GM18870 (cell line): ENCODE measurements at regions not wholly inside any gene's neighbourhood (a gene's known extent, or its start where the extent isn't known, plus 50 kb on each side); places are given as distances from the start of the nearest gene placed in this dataset.

Experiments
- ATAC-seq: cut with Tn5 transposase; IDR thresholded peaks from one replicate; pipeline ENCODE4 v1.9.1; 2021; ENCODE audit warnings: moderate library complexity; ENCODE audit not compliant: unreplicated experiment

DNA sequence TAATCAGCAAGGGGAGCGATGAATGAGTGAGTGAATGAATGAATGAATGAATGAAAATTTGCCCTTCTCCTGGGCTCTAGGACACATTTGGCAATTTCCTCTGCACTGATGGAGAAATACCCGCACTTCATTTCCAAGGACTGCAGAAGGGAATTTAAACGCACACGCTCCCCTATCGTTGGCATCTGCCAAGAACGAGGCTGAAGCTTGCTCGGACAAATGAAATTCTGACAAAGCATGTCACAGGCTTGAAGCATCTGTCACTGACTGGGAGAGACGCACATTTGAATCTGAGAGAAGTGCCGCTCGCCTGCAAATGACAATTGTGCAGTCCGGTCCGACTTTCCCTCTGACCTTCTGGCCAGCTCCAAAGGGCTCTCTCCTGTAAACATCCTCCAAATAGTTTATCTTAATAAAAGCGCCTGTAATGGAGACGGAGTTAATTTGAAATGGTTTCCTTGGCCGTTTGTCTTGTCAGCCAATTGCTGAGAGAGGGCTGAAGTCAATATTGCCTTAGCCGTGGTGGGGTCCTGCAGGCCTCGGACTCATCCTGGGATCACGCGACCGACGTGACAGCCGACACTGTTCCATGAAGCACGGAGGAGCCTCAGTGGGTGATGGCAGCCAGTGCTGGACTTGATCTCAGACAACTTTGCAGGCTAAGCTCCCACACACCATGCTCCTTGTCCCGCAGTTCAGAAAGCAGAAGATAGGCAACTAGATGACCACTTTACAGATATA is 260.7 kb downstream of the MN1 start:
- no peak for ATAC-seq

DNA sequence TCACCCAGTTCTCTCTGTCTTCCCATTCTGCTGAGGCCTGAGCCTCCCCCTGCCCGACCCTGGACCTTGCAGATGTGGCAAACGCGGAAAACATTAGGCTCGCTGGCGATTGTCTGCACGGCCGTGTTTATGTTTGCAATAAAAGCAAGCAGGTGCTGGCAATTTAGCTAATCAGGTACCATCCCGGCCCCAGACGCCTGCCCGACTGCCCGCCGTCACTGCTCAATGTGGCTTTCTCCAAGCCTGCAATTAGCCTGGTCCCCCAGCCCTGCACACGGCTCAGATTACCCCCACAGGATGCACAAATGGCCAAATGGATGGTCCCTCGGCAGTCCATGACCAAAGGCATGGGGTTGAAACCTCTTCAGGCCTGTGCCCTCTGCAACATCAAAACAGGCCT is 259.7 kb downstream of the MN1 start:
- no peak for ATAC-seq

GRCh38 chr22:27542602-27543001 is 259.0 kb downstream of the MN1 start:
- ATAC-seq: no peak

DNA sequence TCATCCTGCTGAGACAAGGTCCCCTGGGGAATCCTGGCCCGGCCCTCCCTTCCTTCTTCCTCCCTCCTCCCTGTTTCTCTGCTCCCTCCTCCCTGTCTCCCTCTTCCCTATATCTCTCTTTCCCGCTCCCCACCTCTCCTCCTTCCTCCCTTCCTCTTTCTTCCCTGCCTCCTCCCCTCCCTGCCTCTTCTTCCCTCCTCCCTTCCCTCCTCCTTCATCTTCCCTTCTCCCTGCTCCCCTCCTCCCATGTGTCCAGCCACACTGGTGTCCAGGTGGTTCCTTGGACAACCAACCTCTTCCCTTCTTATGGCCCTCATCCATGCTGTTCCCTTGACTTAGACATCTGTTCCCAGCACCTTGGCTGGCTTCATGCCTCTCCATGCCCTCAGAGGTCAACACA is 258.1 kb downstream of the MN1 start:
- no peak for ATAC-seq

DNA sequence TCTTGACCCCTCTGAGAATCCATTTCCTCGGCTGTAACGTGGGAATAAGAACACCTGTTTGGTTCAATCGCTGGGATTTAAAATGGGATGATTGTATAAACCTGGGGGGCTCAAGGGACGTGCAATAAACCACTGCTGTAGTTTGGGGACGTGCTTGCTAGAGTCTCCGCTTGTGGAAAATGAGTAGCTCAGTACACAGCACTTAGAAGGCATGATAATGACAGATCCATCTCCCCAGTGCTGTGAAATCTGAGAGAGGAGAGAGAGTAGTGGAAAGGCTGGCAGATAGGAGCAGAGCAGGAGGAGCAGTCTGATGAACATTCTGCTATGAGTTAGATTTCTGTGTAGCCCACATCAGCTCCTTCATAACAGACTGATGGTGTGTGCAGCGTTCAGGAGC is 256.5 kb downstream of the MN1 start:
- no peak for ATAC-seq

- no peak for ATAC-seq
Observed at GRCh38 chr22:27546157-27546935, 255.2 kb downstream of the MN1 start.

DNA sequence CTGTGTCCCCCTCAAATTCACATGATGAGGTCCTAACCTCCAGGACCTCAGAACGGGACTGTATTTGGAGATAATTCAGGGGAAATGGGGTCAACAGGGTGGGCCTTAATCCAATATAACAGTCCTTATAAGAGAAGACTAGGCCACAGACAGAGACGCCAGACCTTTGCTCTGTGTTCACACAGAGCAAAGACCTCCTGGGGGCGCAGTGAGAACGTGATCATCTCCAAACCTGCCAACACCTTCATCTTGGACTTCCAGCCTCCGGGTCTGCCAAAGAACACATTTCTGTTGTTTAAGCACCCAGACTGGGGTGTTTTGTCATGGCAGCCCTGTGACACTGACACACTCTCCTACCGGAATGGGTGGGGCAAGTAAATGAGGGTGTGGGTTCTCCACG is 250.2 kb downstream of the MN1 start:
- ATAC-seq: no peak

DNA sequence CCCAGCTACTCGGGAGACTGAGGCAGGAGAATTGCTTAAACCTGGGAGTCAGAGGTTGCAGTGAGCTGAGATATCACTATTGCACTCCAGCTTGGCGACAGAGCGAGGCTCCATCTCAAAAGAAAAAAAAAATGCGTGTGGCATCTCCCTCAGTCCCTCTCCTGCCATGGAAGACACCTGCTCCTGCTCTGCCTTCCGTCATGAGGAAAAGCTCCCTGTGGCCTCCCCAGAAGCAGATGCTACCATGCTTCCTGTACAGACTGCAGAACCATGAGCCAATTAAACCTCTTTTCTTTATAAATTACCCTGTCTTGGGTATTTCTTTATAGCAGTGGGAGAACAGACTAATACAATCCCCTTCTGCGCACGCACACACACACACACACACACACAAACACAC is 249.4 kb downstream of the MN1 start:
- ATAC-seq: no peak

- ATAC-seq: no peak
Observed at GRCh38 chr22:27552863-27553262, 248.7 kb downstream of the MN1 start.

GRCh38 chr22:27554106-27554811 is 247.3 kb downstream of the MN1 start:
- ATAC-seq: no peak

- ATAC-seq: no peak
Observed at GRCh38 chr22:27554841-27555456, 246.6 kb downstream of the MN1 start.

DNA sequence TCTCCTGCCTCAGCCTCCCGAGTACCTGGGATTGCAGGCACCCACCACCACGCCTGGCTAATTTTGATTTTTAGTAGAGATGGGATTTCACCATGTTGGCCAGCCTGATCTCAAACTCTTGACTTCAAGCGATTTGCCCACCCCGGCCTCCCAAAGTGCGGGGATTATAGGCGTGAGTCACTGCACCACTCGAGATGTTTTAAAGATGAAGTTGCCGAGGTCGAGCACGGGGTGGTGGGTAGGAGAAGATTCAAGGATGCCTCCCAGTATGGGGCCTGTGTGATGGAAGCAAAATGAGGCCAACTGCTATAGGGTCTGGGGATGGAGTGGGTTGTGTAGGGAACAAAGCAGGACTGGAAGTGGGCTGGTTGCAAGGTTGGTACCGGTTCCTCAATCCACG is 245.2 kb downstream of the MN1 start:
- no peak for ATAC-seq

- no peak for ATAC-seq
Observed at GRCh38 chr22:27557286-27558008, 244.1 kb downstream of the MN1 start.

DNA sequence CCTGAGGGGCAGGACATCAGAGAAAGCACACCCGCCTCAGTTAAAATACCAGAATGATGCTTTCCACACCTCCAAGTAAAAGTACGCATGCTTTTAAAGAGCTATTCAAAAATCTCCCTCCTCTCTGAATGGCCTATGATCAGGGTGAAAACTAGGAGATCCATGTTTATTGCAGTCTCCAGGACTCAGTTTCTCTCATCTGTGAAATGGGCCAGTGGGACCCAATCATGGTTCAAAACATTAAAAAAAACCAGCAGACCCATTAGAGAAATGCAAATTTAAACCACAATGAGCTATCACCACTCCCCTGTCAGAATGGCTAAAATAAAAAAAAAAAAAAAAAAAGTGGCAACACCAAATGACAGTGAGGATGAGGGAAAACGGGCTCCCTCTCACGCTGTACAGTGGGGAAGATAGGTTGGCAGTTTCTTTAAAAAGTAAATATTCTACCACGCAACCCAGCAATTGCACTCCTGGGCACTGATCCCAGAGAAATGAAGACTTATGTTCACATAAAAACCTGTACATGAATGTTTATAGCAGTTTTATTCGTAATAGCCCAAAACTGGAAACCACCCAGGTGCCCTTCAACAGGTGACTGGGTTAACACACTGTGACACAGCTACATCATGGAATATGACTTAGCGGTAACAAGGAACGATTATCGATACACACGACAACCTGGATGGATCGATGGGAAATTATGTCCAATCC is 242.7 kb downstream of the MN1 start:
- no peak for ATAC-seq

GRCh38 chr22:27560781-27561180 is 240.8 kb downstream of the MN1 start:
- no peak for ATAC-seq

- no peak for ATAC-seq
Observed at GRCh38 chr22:27561286-27561904, 240.2 kb downstream of the MN1 start.

- no peak for ATAC-seq
Observed at GRCh38 chr22:27564806-27565205, 236.8 kb downstream of the MN1 start.

- no peak for ATAC-seq
Observed at GRCh38 chr22:27566602-27567001, 235.0 kb downstream of the MN1 start.

GRCh38 chr22:27568265-27568664 is 233.3 kb downstream of the MN1 start:
- ATAC-seq: no peak
